GM21367 (cell line): ENCODE measurements at regions not wholly inside any gene's neighbourhood (a gene's known extent, or its start where the extent isn't known, plus 50 kb on each side); places are given as distances from the start of the nearest gene placed in this dataset.

ENCODE experiments used
- ATAC-seq: cut with Tn5 transposase; IDR thresholded peaks from one replicate; pipeline ENCODE4 v1.9.1; 2021; ENCODE audit not compliant: unreplicated experiment

DNA sequence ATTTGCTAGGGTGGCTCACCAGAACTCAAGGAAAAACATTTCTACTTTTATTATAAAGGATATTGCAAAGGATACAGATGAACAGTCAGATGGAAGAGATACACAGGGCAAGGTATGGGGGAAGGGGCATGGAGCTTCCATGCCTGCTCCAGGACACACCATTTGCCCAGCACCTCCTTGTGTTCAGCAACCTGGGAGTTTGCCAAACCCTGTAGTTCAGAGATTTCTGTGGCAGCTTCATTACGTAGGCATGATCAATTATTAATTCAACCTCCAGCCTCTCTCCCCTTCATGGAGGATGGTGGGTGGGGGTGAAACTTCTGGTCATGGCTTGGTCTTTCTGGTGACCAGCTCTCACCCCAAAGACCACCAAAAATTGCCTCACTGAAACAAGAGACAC is 353.9 kb upstream of the THBS1 start:
- no peak for ATAC-seq

GRCh38 chr15:39228889-39229288 is 352.0 kb upstream of the THBS1 start:
- ATAC-seq: no peak

DNA sequence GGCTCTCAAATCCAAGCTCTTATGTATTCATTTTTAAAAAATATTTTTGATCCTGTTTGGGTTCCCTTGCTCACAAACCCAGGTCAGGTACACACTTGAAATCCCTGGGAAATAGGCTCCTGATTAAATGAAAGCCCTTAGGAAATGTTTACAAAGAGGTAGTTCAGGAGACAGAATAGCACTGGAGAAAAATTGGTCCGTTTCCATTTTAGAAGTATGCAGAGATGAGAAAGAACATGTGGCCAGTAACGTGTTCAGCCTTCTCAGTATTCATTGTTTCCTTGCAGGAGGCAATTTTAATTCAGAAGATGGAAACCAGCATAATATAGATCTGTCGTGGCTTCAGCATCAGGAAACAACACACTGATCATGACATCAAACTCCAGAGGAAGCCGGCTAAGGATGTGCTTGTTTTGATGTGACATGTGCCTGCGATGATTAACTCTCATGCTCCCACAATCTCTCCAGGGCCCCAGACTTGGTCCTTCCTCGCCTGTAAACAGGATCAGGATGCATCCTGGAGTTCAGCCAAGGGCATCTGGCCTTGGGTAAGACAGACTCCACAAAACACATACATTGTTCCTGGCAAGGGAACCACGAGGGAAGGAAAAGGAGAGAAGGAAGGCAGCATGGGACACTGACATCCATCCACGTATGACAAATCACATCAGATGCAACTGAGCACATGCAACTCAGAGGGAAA is 350.5 kb upstream of the THBS1 start:
- ATAC-seq: no peak

DNA sequence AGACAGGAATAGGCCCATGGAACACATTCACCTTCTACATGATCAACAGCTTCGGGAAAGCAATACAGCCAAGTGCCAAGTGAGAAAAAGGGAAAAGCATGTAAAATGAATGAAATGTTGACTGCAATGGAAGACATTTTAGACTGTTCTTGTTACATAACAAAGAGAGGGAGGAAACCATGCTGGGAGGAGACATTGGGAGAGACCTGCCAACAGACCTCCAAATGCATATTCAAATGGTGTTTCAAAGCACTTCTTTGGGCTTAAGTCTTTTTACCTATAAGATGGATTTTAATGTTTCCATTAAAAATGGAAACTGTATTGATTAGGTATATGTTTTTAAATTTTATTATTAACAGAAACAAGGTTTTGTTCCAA is 350.0 kb upstream of the THBS1 start:
- ATAC-seq: no peak

GRCh38 chr15:39232512-39232911 is 348.4 kb upstream of the THBS1 start:
- ATAC-seq: no peak

- no peak for ATAC-seq
Observed at GRCh38 chr15:39235084-39235795, 345.6 kb upstream of the THBS1 start.

DNA sequence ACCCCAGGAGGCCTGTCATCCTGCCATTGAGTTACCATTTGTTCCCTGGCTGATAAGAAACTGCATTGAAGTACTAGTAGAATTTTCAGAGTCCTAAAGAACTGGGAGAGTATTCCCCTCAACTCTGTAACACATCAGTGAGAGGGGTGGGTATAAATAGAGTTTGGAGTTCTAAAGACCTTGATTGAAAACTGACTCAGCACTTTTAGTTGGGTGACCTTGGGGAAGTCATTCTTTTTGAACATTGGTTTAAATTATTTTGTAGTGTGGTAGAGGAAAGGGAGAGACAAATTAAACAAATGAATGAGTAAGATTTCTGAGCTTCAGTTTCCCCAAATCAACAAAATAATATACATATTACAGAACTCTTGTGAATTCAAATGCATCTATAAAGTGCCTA is 344.5 kb upstream of the THBS1 start:
- no peak for ATAC-seq

GRCh38 chr15:39238443-39238842 is 342.4 kb upstream of the THBS1 start:
- ATAC-seq: no peak

GRCh38 chr15:39239562-39239961 is 341.3 kb upstream of the THBS1 start:
- ATAC-seq: no peak

DNA sequence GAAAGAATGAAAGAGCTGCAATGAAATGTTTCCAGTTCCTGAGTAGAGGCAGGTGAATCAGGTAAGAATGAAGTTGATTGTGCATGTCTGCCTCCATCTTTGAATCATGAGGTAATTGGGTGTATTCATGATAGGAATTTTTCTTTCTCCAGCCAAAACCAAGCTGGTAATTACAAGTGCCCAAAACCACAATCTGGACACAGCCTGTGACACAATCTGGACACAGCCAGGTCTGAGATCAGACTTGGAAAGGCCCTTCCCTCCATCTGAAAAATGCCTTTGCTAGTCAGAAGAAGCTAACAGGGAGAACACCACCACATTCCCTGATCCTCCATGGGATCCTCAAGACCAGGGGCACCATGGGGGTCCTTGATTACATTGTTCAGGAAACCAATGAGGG is 338.5 kb upstream of the THBS1 start:
- no peak for ATAC-seq

DNA sequence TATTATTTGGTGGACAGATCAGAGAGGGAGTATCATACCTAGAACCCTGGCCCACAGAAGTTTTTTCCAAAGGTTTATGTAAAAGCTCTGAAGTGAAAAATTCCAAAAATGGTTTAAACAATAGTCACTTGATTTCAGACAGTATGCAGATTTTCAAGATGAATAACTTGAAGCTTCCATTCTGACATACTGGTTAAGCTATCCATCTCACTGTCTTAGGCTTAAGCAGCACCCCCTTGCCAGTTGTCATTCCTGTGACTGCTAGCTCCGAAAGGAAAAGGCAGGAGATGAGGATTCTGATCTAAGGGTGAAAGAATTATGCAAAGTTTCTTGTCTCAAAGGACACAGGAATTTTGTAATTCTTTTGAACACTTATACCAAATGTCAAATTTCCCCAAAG is 337.5 kb upstream of the THBS1 start:
- no peak for ATAC-seq

- no peak for ATAC-seq
Observed at GRCh38 chr15:39244776-39245175, 336.1 kb upstream of the THBS1 start.

DNA sequence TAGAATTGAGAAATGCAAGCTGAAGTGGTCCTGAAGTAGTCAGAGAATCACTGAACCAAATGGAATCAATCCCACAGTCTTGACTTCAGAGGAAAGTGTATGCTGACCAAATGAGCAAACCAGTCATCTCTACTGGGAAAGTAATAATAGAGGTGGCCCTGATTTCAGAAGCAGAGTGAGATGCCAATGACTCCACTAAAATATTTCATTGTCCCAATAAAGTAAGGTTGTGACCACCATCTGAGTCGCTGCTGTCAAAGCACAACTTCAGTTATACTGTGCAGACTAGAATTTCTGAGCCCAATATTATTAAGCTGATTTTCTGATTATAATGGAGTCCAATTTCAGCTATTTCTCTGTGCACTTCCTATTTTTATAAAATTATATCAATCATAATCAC is 334.4 kb upstream of the THBS1 start:
- no peak for ATAC-seq

DNA sequence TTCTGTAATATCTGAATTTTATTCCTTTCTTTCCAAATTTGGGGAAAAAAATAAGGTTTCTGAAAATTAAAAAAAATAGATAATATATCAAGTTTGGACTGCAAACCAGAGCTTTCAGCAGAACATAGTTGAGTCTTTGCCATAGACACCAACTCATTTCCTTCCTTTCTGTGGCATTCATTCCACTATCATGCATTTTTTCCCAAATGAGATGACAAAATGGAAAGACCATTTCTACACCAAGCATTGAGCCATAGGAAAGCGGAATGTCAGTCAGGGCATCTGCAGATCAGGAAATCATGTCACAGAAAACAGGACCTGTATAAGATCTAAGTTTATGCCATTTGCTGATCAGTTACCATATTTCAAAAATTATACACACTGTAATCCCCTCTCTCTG is 333.3 kb upstream of the THBS1 start:
- no peak for ATAC-seq

DNA sequence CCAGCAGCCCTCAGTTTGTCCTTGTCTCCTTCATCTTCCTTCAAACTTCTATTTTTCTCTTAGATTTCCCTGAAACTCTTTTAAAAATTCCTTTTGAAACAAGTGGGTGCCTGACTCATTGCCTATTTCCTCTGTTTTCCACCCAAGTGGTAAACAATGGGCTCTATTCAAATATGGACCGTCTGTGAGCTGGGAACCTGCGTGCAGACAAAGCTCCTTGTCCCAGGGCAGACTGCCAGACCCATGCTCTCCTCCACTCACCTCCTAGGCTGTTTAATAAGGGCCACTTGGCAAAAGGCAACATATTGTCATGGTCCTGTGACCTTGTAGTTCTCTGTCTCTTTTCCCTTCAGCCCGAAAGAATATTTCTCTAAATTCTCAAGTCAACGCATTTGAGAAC is 332.7 kb upstream of the THBS1 start:
- ATAC-seq: no peak

DNA sequence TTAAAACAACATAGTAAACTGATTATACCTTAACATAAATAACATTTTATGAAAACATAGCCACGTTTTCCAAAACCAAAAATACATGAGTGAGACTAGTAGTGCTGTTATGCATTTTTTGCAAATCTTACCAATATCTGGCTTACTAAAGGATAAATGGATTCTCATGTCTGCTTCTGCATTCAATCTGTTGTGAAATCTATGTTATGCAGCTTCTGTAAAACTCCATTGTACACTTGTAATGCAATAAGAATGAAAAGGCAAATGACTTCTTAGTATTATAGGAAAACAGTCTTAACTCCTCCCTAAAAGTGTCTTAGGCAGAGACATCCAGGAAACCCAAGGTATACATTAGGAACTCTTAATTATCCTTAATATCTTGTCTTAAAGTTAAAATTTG is 330.9 kb upstream of the THBS1 start:
- no peak for ATAC-seq

- ATAC-seq: no peak
Observed at GRCh38 chr15:39250460-39251186, 330.3 kb upstream of the THBS1 start.

GRCh38 chr15:39251413-39252133 is 329.3 kb upstream of the THBS1 start:
- ATAC-seq: no peak

DNA sequence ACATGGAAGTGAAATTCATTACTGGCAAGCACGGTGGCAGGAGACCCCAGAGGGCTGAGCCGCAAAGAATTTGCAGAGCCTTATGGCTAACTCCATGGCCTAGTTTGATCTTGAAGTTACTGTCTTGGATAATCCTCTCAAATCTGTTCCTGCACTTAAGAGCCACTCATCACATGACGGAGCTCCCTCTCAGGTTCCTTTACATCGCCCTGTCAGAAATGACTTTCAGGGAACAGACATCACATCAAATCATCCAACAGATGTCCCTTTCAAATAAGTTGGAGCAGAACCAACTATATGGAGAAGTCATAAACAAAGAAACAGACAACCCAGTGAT is 328.8 kb upstream of the THBS1 start:
- ATAC-seq: no peak

DNA sequence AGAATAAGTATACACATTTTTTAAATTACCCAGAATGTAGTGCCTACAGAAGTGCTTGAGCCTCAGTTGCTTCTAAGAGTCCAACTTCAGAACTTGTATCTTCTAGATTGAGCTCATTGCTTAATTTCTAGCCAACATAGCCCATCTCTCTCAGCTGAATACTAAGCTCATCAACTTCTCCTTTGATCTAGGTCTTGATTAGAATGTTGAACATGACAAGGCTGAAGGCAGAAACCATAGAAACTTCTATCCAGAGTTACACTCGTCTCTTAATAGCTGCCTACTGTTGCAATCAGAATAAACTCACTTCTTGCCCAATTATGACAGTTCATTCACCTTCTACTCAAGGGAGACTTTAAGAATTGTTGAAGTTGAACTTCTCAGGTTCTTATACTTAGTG is 327.3 kb upstream of the THBS1 start:
- no peak for ATAC-seq

DNA sequence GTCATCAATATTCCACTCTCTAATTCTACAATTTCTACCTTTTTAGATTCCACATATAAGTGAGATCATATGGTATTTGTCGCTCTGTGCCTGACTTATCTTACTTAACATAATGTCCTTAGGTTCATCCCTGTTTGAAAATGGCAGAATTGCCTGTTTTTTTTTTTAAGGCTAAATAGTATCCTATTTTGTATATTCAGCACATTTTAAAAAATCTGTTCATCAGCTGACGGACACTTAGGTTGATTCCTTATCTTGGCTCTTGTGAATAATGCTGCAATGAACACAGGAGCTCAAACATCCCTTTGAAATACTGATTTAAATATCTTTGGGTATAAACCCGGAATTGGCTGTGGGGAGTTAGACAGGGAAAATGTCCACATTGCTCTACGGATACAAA is 326.7 kb upstream of the THBS1 start:
- ATAC-seq: no peak

DNA sequence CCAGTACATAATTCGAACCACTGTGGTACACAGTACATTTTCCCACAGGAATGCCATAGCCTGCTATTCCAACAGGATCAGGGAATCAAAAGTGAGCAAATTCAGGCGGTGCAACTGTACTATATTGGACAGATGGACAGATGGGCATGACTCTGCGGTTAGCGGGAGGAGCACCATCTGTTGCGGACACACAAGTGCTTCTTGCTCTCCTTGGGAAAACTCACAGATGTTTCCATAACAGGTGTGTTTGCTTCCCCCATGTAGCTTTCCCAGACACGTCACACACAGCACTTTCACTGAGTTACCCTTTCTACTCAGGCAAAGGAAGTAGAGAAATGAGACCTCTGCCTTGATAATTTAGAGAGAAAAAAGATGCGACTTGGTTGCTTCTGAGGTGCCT is 325.1 kb upstream of the THBS1 start:
- no peak for ATAC-seq
